ENCODE measurements at regions not wholly inside any gene's neighbourhood (a gene's known extent, or its start where the extent isn't known, plus 50 kb on each side); places are given as distances from the start of the nearest gene placed in this dataset.

DNA sequence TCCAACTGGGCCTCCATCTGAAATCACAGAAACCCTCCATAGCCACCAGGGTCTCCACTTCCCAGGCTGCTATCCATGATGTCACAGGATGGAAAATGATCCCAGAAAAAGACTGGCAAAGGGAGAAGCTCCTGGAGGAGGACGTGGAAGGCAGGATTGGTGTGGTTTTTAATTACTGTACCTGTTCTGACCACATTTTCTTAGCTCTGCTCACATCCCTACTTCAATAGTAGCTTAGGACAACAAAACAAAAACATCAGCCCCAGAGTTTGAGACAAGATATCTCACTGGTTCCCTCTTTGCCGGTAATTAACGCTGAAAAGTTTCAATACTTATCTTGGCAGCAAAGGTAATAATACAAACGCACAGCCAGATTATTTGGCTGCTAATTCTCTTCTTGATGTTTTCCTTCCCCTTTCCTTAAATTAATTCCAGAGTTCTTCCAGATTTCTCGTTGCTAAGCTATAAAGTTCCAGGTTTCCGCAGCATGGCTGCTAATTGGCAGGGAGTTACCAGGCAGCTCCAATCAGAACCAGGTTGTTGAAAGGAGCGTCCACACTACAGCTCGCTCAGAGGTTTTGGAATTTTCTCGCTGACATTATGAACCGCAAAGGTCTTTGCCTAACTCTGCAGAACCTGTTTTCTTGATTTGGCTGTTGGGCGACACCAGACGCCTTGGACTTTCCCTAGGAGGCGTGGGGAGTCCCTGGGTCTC is 263.4 kb downstream of the MRTFB start:
- no peak for DNase-seq

DNA sequence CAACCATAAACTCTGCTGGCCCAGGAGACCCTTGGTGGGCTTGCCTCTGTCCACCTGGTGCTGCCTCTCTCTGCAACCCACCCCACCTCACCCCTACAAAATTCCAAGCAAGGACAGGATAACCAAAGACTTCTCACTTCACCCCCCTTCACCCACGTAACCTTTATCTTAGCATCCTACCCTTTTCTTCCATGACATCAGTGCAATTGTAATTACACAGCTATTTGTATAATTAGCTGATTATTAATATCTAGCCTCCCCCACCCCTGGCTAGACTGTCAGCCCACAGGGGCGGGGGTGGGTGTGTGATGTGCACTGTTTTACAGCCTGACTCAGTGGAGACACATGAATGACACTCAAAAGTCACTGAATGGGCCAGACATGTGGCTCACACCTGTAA is 262.2 kb downstream of the MRTFB start:
- no peak for DNase-seq

DNA sequence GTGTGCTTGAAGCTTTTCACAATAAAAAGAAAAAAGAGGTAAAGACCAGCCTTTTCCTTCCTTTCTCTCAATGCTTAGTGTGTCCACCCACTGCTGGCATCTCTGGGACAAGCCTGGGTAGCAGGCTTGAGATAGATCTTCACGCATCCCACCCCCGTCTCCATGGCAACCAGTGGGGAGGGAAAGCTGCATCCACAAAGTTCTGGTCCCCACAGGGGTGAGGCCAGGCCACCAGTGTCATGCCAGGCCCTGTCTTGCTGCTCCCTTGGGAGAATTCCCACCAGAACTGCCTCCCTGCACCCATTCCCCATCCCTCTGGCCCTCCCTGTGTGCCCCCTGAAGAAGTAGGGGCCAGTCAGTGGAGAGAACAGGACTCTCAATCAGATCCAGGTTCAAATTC is 259.9 kb downstream of the MRTFB start:
- DNase-seq, result no peak

DNA sequence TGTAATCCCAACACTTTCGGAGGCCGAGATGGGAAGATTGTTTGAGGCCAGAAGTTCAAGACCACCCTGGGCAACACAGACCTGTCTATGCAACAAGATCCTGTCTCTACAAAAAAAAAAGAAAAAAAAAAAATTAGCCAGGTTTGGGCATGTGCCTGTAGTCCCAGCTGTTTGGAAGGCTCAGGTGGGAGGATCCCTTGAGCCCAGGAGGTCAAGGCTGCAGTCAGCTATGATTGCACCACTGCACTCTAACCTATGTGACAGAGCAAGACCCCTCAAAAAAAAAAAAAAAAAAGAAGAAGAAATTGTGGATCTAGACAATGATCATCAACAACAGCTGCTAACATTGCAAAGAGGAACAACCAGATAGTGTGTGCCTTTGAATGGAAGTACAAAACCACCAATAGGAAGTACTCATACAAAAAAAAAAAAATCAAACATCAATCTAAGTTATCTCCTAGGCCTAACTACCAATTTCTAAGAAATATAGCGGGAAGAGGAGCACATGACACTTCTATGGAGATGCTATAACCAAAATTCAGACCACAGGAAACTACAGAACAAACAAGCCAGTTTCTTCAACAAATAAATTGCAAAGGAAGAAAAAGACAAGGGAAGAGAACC is 258.7 kb downstream of the MRTFB start:
- no peak for DNase-seq

- DNase-seq, result peak; percentile 79
Measured at GRCh38 chr16:14325502-14326401, 254.6 kb downstream of the MRTFB start.

- DNase-seq, result no peak
Measured at GRCh38 chr16:14324581-14324980, 253.5 kb downstream of the MRTFB start.

GRCh38 chr16:14322186-14322585 is 251.1 kb downstream of the MRTFB start:
- DNase-seq, result no peak

- DNase-seq, result peak; percentile 96
Measured at GRCh38 chr16:14321542-14321941, 250.4 kb downstream of the MRTFB start.

GRCh38 chr16:14320406-14320805 is 249.3 kb downstream of the MRTFB start:
- no peak for DNase-seq
